ENCODE measurements at regions not wholly inside any gene's neighbourhood (a gene's known extent, or its start where the extent isn't known, plus 50 kb on each side); places are given as distances from the start of the nearest gene placed in this dataset.

DNA sequence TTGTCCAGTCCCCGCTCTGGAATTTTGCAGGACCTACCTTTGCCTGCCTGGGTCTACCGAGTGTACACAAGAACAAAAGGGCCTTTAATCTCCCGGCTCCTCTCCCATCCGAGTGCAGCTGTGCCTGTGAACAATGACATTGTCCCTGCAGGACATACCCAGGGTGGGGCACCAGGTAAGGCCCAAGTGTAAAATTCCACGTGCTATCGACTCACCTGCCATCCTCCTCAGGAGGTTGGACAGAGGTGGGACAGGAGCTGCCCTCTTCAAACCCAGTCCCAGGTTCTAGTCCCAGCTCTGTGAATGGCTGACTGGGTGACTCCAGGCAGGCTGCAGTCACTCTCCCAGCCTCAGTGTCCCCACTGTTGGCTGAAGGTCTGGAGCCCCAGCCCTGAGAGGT is 159.6 kb upstream of the ALDH1B1 start:
- TF ChIP-seq, protein P1, sequence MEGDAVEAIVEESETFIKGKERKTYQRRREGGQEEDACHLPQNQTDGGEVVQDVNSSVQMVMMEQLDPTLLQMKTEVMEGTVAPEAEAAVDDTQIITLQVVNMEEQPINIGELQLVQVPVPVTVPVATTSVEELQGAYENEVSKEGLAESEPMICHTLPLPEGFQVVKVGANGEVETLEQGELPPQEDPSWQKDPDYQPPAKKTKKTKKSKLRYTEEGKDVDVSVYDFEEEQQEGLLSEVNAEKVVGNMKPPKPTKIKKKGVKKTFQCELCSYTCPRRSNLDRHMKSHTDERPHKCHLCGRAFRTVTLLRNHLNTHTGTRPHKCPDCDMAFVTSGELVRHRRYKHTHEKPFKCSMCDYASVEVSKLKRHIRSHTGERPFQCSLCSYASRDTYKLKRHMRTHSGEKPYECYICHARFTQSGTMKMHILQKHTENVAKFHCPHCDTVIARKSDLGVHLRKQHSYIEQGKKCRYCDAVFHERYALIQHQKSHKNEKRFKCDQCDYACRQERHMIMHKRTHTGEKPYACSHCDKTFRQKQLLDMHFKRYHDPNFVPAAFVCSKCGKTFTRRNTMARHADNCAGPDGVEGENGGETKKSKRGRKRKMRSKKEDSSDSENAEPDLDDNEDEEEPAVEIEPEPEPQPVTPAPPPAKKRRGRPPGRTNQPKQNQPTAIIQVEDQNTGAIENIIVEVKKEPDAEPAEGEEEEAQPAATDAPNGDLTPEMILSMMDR (conservative IDR thresholded peaks at IDR 0.05; ENCODE audit: low read length), result no peak
- no peak for TF ChIP-seq EZH2phosphoT487 (IDR thresholded peaks at IDR 0.05; ENCODE audit: borderline replicate concordance)

All from Loucy (cell line).